SU-DHL-6 (cell line): ENCODE measurements at regions not wholly inside any gene's neighbourhood (a gene's known extent, or its start where the extent isn't known, plus 50 kb on each side); places are given as distances from the start of the nearest gene placed in this dataset.

ENCODE experiments used
- CTCF ChIP-seq: fragments of 200-600 bp; sonication (generic); IDR thresholded peaks from one replicate; pipeline ENCODE4 v1.5.1; 2017; ENCODE audit warnings: antibody characterized with exemption, mild to moderate bottlenecking, low read length, moderate library complexity; ENCODE audit not compliant: insufficient read depth, poor library complexity, severe bottlenecking
- EZH2phosphoT487 ChIP-seq: fragments of 200-600 bp; sonication (generic), shearing (Covaris generic); conservative IDR thresholded peaks from 2 replicates; pipeline ENCODE4 v1.6.1; 2018; ENCODE audit warnings: mild to moderate bottlenecking, antibody characterized with exemption, low read length, moderate library complexity, mixed read lengths

GRCh38 chr6:4687656-4687988 is 88.6 kb upstream of the CDYL start:
- TF ChIP-seq CTCF (no peak), EZH2phosphoT487 (no peak)
